GM23248 (cell line): ENCODE measurements at regions not wholly inside any gene's neighbourhood (a gene's known extent, or its start where the extent isn't known, plus 50 kb on each side); places are given as distances from the start of the nearest gene placed in this dataset.
A peak's percentile ranks its signal among the peaks of the same experiment; 100 is the strongest.

ENCODE experiments used
- DNase-seq: peaks from one replicate; pipeline ENCODE4 v3.0.0-alpha.2; 2015
- H2AFZ ChIP-seq: fragments of 200-600 bp; sonication (generic); 2 replicates; pipeline ENCODE4 v1.6.1; 2016; ENCODE audit warnings: antibody characterized with exemption
- H3F3A ChIP-seq: fragments of 200-600 bp; sonication (generic); 2 replicates; pipeline ENCODE4 v1.6.1; 2016; ENCODE audit warnings: mild to moderate bottlenecking, antibody characterized with exemption, mixed run types; ENCODE audit not compliant: insufficient read depth
- H3K27ac ChIP-seq: fragments of 200-600 bp; sonication (generic); 2 replicates; pipeline ENCODE4 v1.5.1; 2016; ENCODE audit warnings: mild to moderate bottlenecking
- H3K27me3 ChIP-seq: fragments of 200-600 bp; sonication (generic); replicated peaks from 2 replicates; pipeline ENCODE4 v1.6.1; 2016; ENCODE audit warnings: mild to moderate bottlenecking; ENCODE audit not compliant: insufficient read depth
- H3K36me3 ChIP-seq: fragments of 200-600 bp; sonication (generic); 2 replicates; pipeline ENCODE4 v1.6.1; 2016; ENCODE audit warnings: low read depth, mild to moderate bottlenecking
- H3K4me1 ChIP-seq: fragments of 200-600 bp; sonication (generic); 2 replicates; pipeline ENCODE4 v1.6.1; 2016; ENCODE audit warnings: mild to moderate bottlenecking; ENCODE audit not compliant: insufficient read depth
- H3K4me2 ChIP-seq: fragments of 200-600 bp; sonication (generic); one replicate; pipeline ENCODE4 v1.6.1; 2016; ENCODE audit warnings: mild to moderate bottlenecking; ENCODE audit not compliant: unreplicated experiment
- H3K4me3 ChIP-seq: fragments of 200-600 bp; sonication (generic); 2 replicates; pipeline ENCODE4 v1.5.1; 2016; ENCODE audit warnings: mild to moderate bottlenecking
- H3K79me2 ChIP-seq: fragments of 200-600 bp; sonication (generic); 2 replicates; pipeline ENCODE4 v1.6.1; 2016; ENCODE audit warnings: mild to moderate bottlenecking; ENCODE audit not compliant: insufficient read depth
- H3K9ac ChIP-seq: fragments of 200-600 bp; sonication (generic); 2 replicates; pipeline ENCODE4 v1.6.1; 2016; ENCODE audit warnings: mild to moderate bottlenecking
- H3K9me2 ChIP-seq: fragments of 200-600 bp; sonication (generic); 2 replicates; pipeline ENCODE4 v1.6.1; 2016; ENCODE audit warnings: mixed run types, mild to moderate bottlenecking, moderate library complexity; ENCODE audit not compliant: insufficient read depth
- H3K9me3 ChIP-seq: fragments of 200-600 bp; sonication (generic); one replicate; pipeline ENCODE4 v1.6.1; 2017; ENCODE audit warnings: low read depth
- H4K20me1 ChIP-seq: fragments of 200-600 bp; sonication (generic); 2 replicates; pipeline ENCODE4 v1.6.0; 2016; ENCODE audit not compliant: insufficient read depth
- EZH2 ChIP-seq: fragments of 200-600 bp; sonication (generic); IDR thresholded peaks from 2 replicates; pipeline ENCODE4 v1.6.1; 2018; ENCODE audit warnings: antibody characterized with exemption, mild to moderate bottlenecking; ENCODE audit not compliant: insufficient read depth, poor library complexity, severe bottlenecking
- EZH2phosphoT487 ChIP-seq: fragments of 200-600 bp; sonication (generic); IDR thresholded peaks from 2 replicates; pipeline ENCODE4 v1.6.1; 2018; ENCODE audit warnings: antibody characterized with exemption, moderate library complexity, mild to moderate bottlenecking, low read depth; ENCODE audit not compliant: insufficient read depth
- WGBS, 2 experiments: methylation state at CpG; one replicate each; pipeline ENCODE4 v1.1.6; 2015 to 2017; ENCODE audit warnings: low lambda C conversion rate in 2 of 2, low coverage in 1 of 2; ENCODE audit errors: missing lambda C conversion rate in 2 of 2; 5-methylcytosine and 5-hydroxymethylcytosine counted together
- in situ Hi-C: fragments of 300-500 bp; cut with MboI; formaldehyde crosslinking; loops from 2 replicates; pipeline ENCODE4 v1.15.0; 2020

DNA sequence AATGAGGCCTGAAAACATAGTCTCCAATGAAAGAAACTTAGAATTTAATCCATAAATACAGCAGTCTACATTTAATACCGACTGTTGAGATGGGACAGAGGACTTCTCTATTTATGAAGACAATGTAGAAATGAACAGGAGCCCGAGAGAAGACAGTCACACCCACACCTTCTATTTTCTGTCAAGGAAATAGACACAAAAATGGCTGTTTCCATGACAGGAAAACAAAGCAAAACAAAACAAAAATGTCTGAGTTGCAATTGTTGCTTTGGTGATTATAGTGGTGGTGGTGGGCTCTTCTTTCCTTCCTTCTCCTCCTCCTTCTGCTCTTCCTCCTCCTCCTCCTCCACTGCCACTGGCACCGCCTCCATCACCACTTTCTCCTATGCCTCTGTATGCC, 72.3 kb upstream of the CCDC68 start:
- H3K4me3 ChIP-seq = no peak overlapping the region
- no peaks in the 10 kb centered on the region for H3K79me2 ChIP-seq
- H3K9ac ChIP-seq = no peak overlapping the region
- no peaks in the 10 kb centered on the region for H3F3A ChIP-seq
- in situ Hi-C loops = no loop called here
- no peaks in the 10 kb centered on the region for H4K20me1 ChIP-seq
- no peak overlapping the region for H3K4me2 ChIP-seq
- no peak overlapping the region for H2AFZ ChIP-seq
- no peaks in the 10 kb centered on the region for H3K36me3 ChIP-seq
- no peaks in the 10 kb centered on the region for H3K4me1 ChIP-seq
- no peak overlapping the region for H3K27ac ChIP-seq
- H3K9me2 ChIP-seq = no peaks in the 10 kb centered on the region
- no peaks in the 10 kb centered on the region for H3K9me3 ChIP-seq
- no peak for TF ChIP-seq EZH2phosphoT487
- no peak for TF ChIP-seq EZH2
- DNase-seq = no peak
- WGBS, 2 experiments = 49 to 56% methylated on average over 3 of the region's 3 CpGs
- H3K27me3 ChIP-seq = peaks cover 6% of the 10 kb centered on the region

DNA sequence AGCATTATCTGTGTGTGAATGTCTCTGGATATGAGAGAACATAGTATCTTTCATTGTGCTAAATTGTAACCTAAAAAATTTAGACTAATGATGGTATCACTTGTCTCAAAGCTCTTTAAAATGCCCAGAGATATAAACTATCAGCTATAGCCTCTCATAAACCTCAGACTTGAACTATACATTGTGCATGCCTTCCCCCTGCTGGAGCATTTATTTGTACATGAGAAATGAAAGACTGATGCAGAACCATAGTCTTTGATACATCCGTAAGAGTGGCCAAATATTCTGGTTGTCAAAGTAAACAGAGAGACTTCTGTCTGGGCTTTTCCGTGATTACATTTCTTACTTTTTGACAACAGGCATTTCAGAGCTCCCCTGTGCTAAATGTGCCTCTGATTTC, 71.9 kb upstream of the CCDC68 start:
- 82 to 85% methylated on average over 2 of the region's 2 CpGs for WGBS, 2 experiments
- in situ Hi-C loops = no loop called here
- no peaks in the 10 kb centered on the region for H4K20me1 ChIP-seq
- DNase-seq = no peak
- no peak overlapping the region for H2AFZ ChIP-seq
- H3K4me2 ChIP-seq = no peak overlapping the region
- no peaks in the 10 kb centered on the region for H3K4me1 ChIP-seq
- peaks cover 3% of the 10 kb centered on the region for H3K27me3 ChIP-seq
- no peaks in the 10 kb centered on the region for H3K36me3 ChIP-seq
- H3K9ac ChIP-seq = no peak overlapping the region
- no peaks in the 10 kb centered on the region for H3K79me2 ChIP-seq
- no peaks in the 10 kb centered on the region for H3K9me3 ChIP-seq
- H3K9me2 ChIP-seq = no peaks in the 10 kb centered on the region
- no peak for TF ChIP-seq EZH2
- TF ChIP-seq EZH2phosphoT487 = no peak
- H3F3A ChIP-seq = no peaks in the 10 kb centered on the region
- H3K27ac ChIP-seq = no peak overlapping the region
- no peak overlapping the region for H3K4me3 ChIP-seq

DNA sequence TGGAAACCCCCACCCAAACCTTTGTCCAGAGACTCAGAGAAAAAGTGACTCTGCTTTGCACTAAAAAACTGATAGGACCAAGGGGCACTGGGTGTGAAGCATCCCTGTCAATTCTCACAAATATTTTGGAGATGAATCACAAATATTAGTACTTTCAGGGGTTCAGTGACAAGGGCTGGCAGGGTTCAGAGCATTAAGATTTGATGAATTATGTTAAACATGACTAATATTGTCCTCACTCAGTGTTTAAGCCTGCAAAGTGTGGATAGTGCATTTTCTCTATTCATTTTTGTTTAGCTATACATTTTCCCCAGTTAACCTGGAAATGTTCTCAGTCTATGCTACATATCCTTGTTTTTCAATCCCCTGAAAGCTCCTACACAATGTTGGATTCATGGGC, 65.3 kb upstream of the CCDC68 start:
- no peaks in the 10 kb centered on the region for H3K79me2 ChIP-seq
- H3K27ac ChIP-seq = no peak overlapping the region
- DNase-seq = no peak
- no peak overlapping the region for H3K4me3 ChIP-seq
- no peaks in the 10 kb centered on the region for H3F3A ChIP-seq
- H4K20me1 ChIP-seq = no peaks in the 10 kb centered on the region
- H3K9me3 ChIP-seq = no peaks in the 10 kb centered on the region
- in situ Hi-C loops = no loop called here
- no peak for TF ChIP-seq EZH2phosphoT487
- no peak for TF ChIP-seq EZH2
- H2AFZ ChIP-seq = no peak overlapping the region
- no peak overlapping the region for H3K9ac ChIP-seq
- no peaks in the 10 kb centered on the region for H3K9me2 ChIP-seq
- no peaks in the 10 kb centered on the region; the same call in 1 of the 2 replicates for H3K27me3 ChIP-seq
- H3K4me2 ChIP-seq = no peak overlapping the region
- H3K4me1 ChIP-seq = no peaks in the 10 kb centered on the region
- no peaks in the 10 kb centered on the region for H3K36me3 ChIP-seq

DNA sequence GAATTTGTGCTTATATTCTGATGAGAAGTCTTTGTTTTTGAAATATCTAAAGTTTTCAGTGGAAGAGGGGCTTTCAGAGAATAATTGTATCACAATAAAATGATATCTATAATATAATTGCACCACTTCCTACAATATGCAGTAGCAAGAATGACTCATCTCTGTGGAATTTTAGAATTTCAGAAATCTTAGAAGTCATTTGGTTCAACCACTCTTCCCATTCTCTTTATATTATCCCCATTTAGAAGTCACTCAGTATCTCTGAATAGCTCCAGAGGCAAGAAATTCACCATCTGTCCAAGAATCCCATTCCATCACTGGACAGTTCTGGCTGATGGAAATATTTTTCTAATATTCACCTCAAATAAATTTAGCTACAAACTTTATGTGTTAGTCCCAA, 59.3 kb upstream of the CCDC68 start:
- Histone ChIP-seq H3K79me2 (no peaks in the 10 kb centered on the region), H3K4me1 (0 out of 2 replicates have a peak, but pooled peaks cover 4% of the 10 kb centered on the region), H3F3A (no peaks in the 10 kb centered on the region), H4K20me1 (no peaks in the 10 kb centered on the region), H3K36me3 (no peaks in the 10 kb centered on the region), H3K9ac (no peak overlapping the region), H3K9me3 (no peaks in the 10 kb centered on the region), H2AFZ (no peak overlapping the region), H3K27ac (no peak overlapping the region), H3K4me3 (no peak overlapping the region), H3K4me2 (no peak overlapping the region), H3K27me3 (no peaks in the 10 kb centered on the region), H3K9me2 (no peaks in the 10 kb centered on the region)
- DNase-seq = peak; percentile 47
- in situ Hi-C loops = no loop called here
- TF ChIP-seq EZH2 (no peak), EZH2phosphoT487 (no peak)

DNA sequence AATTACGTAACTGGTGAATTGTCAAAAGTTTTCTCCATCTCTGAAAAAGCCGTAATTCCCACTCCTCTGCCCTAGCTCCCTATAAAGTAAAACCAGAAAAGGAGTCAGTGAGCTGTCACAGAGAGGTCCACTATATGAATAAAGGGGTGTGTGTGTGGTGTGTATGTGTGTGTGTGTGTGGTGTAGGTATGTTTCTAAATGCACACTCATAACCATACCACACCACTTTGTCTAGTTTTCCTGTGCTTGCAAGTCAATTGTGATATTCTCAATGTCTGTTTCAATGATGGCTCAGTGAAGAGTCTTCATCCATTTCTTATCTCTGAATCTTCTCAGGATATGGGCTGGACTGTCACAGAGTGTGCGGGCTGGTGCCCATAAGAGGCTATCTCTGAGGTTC, 54.8 kb upstream of the CCDC68 start:
- Histone ChIP-seq H3K4me3 (no peak overlapping the region), H3K9ac (no peak overlapping the region), H3K4me1 (0 out of 2 replicates have a peak, but pooled peaks cover 4% of the 10 kb centered on the region), H3K9me3 (no peaks in the 10 kb centered on the region), H3K27ac (no peak overlapping the region), H3F3A (no peaks in the 10 kb centered on the region), H2AFZ (no peak overlapping the region), H3K79me2 (no peaks in the 10 kb centered on the region), H3K4me2 (no peak overlapping the region), H4K20me1 (no peaks in the 10 kb centered on the region), H3K9me2 (no peaks in the 10 kb centered on the region), H3K36me3 (no peaks in the 10 kb centered on the region), H3K27me3 (no peaks in the 10 kb centered on the region)
- TF ChIP-seq EZH2phosphoT487 (no peak), EZH2 (no peak)
- DNase-seq = no peak
- WGBS, 2 experiments = 94% methylated on average over 3 of the region's 3 CpGs
- in situ Hi-C loops = no loop called here
